Body of pancreas (tissue), 4 donors: ENCODE measurements at regions not wholly inside any gene's neighbourhood (a gene's known extent, or its start where the extent isn't known, plus 50 kb on each side); places are given as distances from the start of the nearest gene placed in this dataset.
"Not testable (repeated sequence)": the region's sequence is repeated elsewhere in the genome, so short reads cannot be mapped to it uniquely, and the experiment has no call there.

Experiments
- ATAC-seq: fragments of 150-250 bp; one replicate; pipeline ENCODE4 v1.9.1; 2016
- DNase-seq, 4 donors: peaks; one replicate each; pipeline ENCODE4 v3.0.0-alpha.2; 2019
- H3K27ac ChIP-seq, 4 donors: fragments of 200-600 bp; sonication (generic); 1 replicate in 3 of 4; 2 replicates in 1 of 4; pipeline versions ENCODE4 v1.5.1 to v1.6.1; 2016 to 2019; ENCODE audit warnings: mild to moderate bottlenecking in 1 of 4, mixed read lengths in 1 of 4, moderate library complexity in 1 of 4
- H3K27me3 ChIP-seq, 2 donors: fragments of 200-600 bp; sonication (generic); one replicate each; pipeline ENCODE4 v1.6.0; 2016; ENCODE audit warnings: mild to moderate bottlenecking in 1 of 2
- H3K36me3 ChIP-seq, 2 donors: fragments of 200-600 bp; sonication (generic); replicated peaks in 1 of 2; 2 replicates each; pipeline ENCODE4 v1.5.1; 2016; ENCODE audit warnings: low read depth in 2 of 2; ENCODE audit not compliant: insufficient read depth in 1 of 2
- H3K4me1 ChIP-seq: fragments of 200-600 bp; sonication (generic); one replicate; pipeline ENCODE4 v1.6.0; 2016
- H3K4me3 ChIP-seq, 2 donors: fragments of 200-600 bp; sonication (generic); 1 replicate in 1 of 2; 2 replicates in 1 of 2; pipeline ENCODE4 v1.5.1; 2016 to 2019
- H3K9me3 ChIP-seq, 3 donors: fragments of 200-600 bp; sonication (generic); 1 replicate in 2 of 3; 2 replicates in 1 of 3; pipeline ENCODE4 v1.5.1; 2016
- POLR2A ChIP-seq, 3 donors: fragments of 450-650 bp; IDR thresholded peaks; one replicate each; pipeline ENCODE4 v1.6.1; 2016; ENCODE audit warnings: antibody characterized with exemption in 3 of 3, mild to moderate bottlenecking in 2 of 3
- WGBS, 2 donors: methylation state at CpG; one replicate each; pipeline ENCODE4 v1.1.5; 2017; 5-methylcytosine and 5-hydroxymethylcytosine counted together
- intact Hi-C: fragments of 100-400 bp; cut with DNase I; formaldehyde crosslinking; loops from one replicate; pipeline ENCODE4 v1.15.1; 2023
- TF ChIP-seq, protein P1 (sequence below), 7 experiments: fragments of 450-650 bp in 4 of 7; fragments of 200-600 bp in 3 of 7; sonication (generic) in 3 of 7; IDR thresholded peaks; one replicate each; pipeline ENCODE4 v1.5.1; 2016 to 2019; ENCODE audit warnings: antibody characterized with exemption in 7 of 7

GRCh38 chr17:33873201-33873617 is 381.9 kb upstream of the CCL2 start:
- Histone ChIP-seq H3K9me3 (no peaks in the 10 kb centered on the region), H3K4me1 (no peaks in the 10 kb centered on the region), H3K27me3 (no peaks in the 10 kb centered on the region), H3K4me3 (no peak overlapping the region), H3K36me3 (no peaks in the 10 kb centered on the region), H3K27ac (no peak overlapping the region)
- DNase-seq (no peak), ATAC-seq (no peak)
- intact Hi-C loops = no loop called here
- TF ChIP-seq, protein P1, sequence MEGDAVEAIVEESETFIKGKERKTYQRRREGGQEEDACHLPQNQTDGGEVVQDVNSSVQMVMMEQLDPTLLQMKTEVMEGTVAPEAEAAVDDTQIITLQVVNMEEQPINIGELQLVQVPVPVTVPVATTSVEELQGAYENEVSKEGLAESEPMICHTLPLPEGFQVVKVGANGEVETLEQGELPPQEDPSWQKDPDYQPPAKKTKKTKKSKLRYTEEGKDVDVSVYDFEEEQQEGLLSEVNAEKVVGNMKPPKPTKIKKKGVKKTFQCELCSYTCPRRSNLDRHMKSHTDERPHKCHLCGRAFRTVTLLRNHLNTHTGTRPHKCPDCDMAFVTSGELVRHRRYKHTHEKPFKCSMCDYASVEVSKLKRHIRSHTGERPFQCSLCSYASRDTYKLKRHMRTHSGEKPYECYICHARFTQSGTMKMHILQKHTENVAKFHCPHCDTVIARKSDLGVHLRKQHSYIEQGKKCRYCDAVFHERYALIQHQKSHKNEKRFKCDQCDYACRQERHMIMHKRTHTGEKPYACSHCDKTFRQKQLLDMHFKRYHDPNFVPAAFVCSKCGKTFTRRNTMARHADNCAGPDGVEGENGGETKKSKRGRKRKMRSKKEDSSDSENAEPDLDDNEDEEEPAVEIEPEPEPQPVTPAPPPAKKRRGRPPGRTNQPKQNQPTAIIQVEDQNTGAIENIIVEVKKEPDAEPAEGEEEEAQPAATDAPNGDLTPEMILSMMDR (IDR thresholded peaks at IDR 0.05) = no peak
- TF ChIP-seq POLR2A (IDR thresholded peaks at IDR 0.05) = no peak
- WGBS, 2 donors = 54 to 72% methylated on average over 2 of the region's 2 CpGs

GRCh38 chr17:33874617-33875060 is 380.4 kb upstream of the CCL2 start:
- no peaks in the 10 kb centered on the region for H3K36me3 ChIP-seq
- DNase-seq (peak in 1 of 4 donors; percentile 8), ATAC-seq (no peak)
- H3K4me3 ChIP-seq = no peak overlapping the region
- TF ChIP-seq, protein P1 (IDR thresholded peaks at IDR 0.05) = no peak
- no peak for TF ChIP-seq POLR2A (IDR thresholded peaks at IDR 0.05)
- no peak overlapping the region for H3K27ac ChIP-seq
- no peaks in the 10 kb centered on the region for H3K27me3 ChIP-seq
- H3K4me1 ChIP-seq = no peaks in the 10 kb centered on the region
- H3K9me3 ChIP-seq = no peaks in the 10 kb centered on the region
- intact Hi-C loops = no loop called here
- WGBS, 2 donors = 45 to 64% methylated on average over 2 of the region's 2 CpGs

DNA sequence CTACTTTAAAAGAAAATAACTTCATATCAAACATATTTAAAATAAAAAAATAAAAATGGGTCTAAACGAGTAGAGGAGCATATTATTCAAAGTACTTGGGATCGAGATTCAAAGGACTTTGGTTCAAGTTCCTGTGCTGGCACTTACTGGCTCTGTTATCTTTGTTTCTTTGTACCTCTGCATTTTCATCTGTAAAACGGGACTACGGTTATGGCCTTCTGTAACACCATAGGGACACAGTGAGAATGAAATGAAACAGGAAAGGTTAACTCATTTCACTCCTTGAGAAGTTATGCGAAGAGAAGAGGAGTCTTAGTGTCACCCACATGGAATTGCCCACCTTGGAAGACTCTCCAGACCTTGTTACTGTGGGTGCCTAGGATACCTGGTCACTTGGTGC is 379.1 kb upstream of the CCL2 start:
- no peak overlapping the region for H3K27ac ChIP-seq
- H3K27me3 ChIP-seq = no peaks in the 10 kb centered on the region
- no peaks in the 10 kb centered on the region for H3K4me1 ChIP-seq
- ATAC-seq (no peak), DNase-seq (no peak)
- H3K4me3 ChIP-seq = no peak overlapping the region
- WGBS, 2 donors = 64 to 73% methylated on average over 5 of the region's 5 CpGs
- no peak for TF ChIP-seq POLR2A (IDR thresholded peaks at IDR 0.05)
- TF ChIP-seq, protein P1 (IDR thresholded peaks at IDR 0.05) = no peak
- intact Hi-C loops = no loop called here
- H3K9me3 ChIP-seq = no peaks in the 10 kb centered on the region
- H3K36me3 ChIP-seq = no peaks in the 10 kb centered on the region

- 89 to 100% methylated on average over 2 of the region's 2 CpGs for WGBS, 2 donors
- DNase-seq, intact Hi-C loops, H3K27ac ChIP-seq, H3K4me1 ChIP-seq, H3K9me3 ChIP-seq, ATAC-seq, H3K36me3 ChIP-seq, H3K4me3 ChIP-seq, H3K27me3 ChIP-seq: not testable (repeated sequence)
These were observed 372.8 kb upstream of the CCL2 start for GRCh38 chr17:33882273-33882672.

DNA sequence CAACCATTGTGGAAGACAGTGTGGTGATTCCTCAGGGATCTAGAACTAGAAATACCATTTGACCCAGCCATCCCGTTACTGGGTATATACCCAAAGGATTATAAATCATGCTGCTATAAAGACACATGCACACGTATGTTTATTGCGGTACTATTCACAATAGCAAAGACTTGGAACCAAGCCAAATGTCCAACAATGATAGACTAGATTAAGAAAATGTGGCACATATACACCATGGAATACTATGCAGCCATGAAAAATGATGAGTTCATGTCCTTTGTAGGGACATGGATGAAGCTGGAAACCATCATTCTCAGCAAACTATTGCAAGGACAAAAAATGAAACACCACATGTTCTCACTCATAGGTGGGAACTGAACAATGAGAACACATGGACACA is 372.4 kb upstream of the CCL2 start:
- H3K36me3 ChIP-seq, H3K27me3 ChIP-seq, H3K9me3 ChIP-seq, H3K4me3 ChIP-seq, DNase-seq, ATAC-seq, intact Hi-C loops, H3K27ac ChIP-seq, H3K4me1 ChIP-seq: not testable (repeated sequence)
- WGBS, 2 donors = 85 to 89% methylated on average over 3 of the region's 3 CpGs

GRCh38 chr17:33888455-33888854 is 366.6 kb upstream of the CCL2 start:
- no peaks in the 10 kb centered on the region for H3K9me3 ChIP-seq
- H3K36me3 ChIP-seq = no peaks in the 10 kb centered on the region
- no peak overlapping the region for H3K27ac ChIP-seq
- DNase-seq (no peak), ATAC-seq (no peak)
- intact Hi-C loops = no loop called here
- no peak for TF ChIP-seq POLR2A (IDR thresholded peaks at IDR 0.05)
- TF ChIP-seq, protein P1 (IDR thresholded peaks at IDR 0.05) = no peak
- no peak overlapping the region for H3K4me3 ChIP-seq
- no peaks in the 10 kb centered on the region for H3K4me1 ChIP-seq
- H3K27me3 ChIP-seq = no peaks in the 10 kb centered on the region
- WGBS, 2 donors = 61 to 79% methylated on average over 3 of the region's 3 CpGs
